ENCODE measurements at regions not wholly inside any gene's neighbourhood (a gene's known extent, or its start where the extent isn't known, plus 50 kb on each side); places are given as distances from the start of the nearest gene placed in this dataset.

GRCh38 chr21:27292783-27293182 is 325.9 kb upstream of the ADAMTS5 start:
- TF ChIP-seq, protein P1, sequence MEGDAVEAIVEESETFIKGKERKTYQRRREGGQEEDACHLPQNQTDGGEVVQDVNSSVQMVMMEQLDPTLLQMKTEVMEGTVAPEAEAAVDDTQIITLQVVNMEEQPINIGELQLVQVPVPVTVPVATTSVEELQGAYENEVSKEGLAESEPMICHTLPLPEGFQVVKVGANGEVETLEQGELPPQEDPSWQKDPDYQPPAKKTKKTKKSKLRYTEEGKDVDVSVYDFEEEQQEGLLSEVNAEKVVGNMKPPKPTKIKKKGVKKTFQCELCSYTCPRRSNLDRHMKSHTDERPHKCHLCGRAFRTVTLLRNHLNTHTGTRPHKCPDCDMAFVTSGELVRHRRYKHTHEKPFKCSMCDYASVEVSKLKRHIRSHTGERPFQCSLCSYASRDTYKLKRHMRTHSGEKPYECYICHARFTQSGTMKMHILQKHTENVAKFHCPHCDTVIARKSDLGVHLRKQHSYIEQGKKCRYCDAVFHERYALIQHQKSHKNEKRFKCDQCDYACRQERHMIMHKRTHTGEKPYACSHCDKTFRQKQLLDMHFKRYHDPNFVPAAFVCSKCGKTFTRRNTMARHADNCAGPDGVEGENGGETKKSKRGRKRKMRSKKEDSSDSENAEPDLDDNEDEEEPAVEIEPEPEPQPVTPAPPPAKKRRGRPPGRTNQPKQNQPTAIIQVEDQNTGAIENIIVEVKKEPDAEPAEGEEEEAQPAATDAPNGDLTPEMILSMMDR (conservative IDR thresholded peaks at IDR 0.05; ENCODE audit: low read depth, low read length) = no peak
- no peak for TF ChIP-seq EZH2 (IDR thresholded peaks at IDR 0.05; ENCODE audit: borderline replicate concordance, low read depth, low read length, poor library complexity, severe bottlenecking)

Measured in A673 (cell line).